ENCODE measurements at regions not wholly inside any gene's neighbourhood (a gene's known extent, or its start where the extent isn't known, plus 50 kb on each side); places are given as distances from the start of the nearest gene placed in this dataset.

GRCh38 chr3:20811006-20811405 lies 625.0 kb upstream of the SGO1 start:
- WGBS (ENCODE audit: insufficient coverage): no CpG with 5 or more reads among the region's 2 CpGs
- peak overlapping the region; percentile 17 for H3K27ac ChIP-seq (ENCODE audit: low read length)
- H3K27me3 ChIP-seq (ENCODE audit: control insufficient read depth, insufficient read depth, low read length): no peaks in the 10 kb centered on the region
- H3K4me1 ChIP-seq (ENCODE audit: control insufficient read depth, insufficient read depth, low read length): no peaks in the 10 kb centered on the region
- H3K4me3 ChIP-seq (ENCODE audit: low read length): no peak overlapping the region
- H3K36me3 ChIP-seq (ENCODE audit: control insufficient read depth, insufficient read depth, low read length): no peaks in the 10 kb centered on the region
- no peak for DNase-seq
- no peaks in the 10 kb centered on the region for H3K9me3 ChIP-seq (replicated peaks; ENCODE audit: control insufficient read depth, low read depth, low read length)

GRCh38 chr3:20810555-20810954 lies 624.5 kb upstream of the SGO1 start:
- no peak overlapping the region for H3K27ac ChIP-seq (ENCODE audit: low read length)
- peak; percentile 52 for DNase-seq

GRCh38 chr3:20809356-20809755 lies 623.4 kb upstream of the SGO1 start:
- H3K4me3 ChIP-seq (ENCODE audit: low read length): no peak overlapping the region
- DNase-seq: no peak
- no peak overlapping the region for H3K27ac ChIP-seq (ENCODE audit: low read length)
- no peaks in the 10 kb centered on the region for H3K9me3 ChIP-seq (replicated peaks; ENCODE audit: control insufficient read depth, low read depth, low read length)
- no peaks in the 10 kb centered on the region for H3K4me1 ChIP-seq (ENCODE audit: control insufficient read depth, insufficient read depth, low read length)
- H3K27me3 ChIP-seq (ENCODE audit: control insufficient read depth, insufficient read depth, low read length): no peaks in the 10 kb centered on the region
- no peaks in the 10 kb centered on the region for H3K36me3 ChIP-seq (ENCODE audit: control insufficient read depth, insufficient read depth, low read length)
- 89% methylated on average over 1 of the region's 3 CpGs for WGBS (ENCODE audit: insufficient coverage)

More at GRCh38 chr3:20810555-20810954, 624.5 kb upstream of the SGO1 start:
- no peaks in the 10 kb centered on the region for H3K36me3 ChIP-seq (ENCODE audit: control insufficient read depth, insufficient read depth, low read length)
- no peak overlapping the region for H3K4me3 ChIP-seq (ENCODE audit: low read length)
- no peaks in the 10 kb centered on the region for H3K4me1 ChIP-seq (ENCODE audit: control insufficient read depth, insufficient read depth, low read length)
- no peaks in the 10 kb centered on the region for H3K27me3 ChIP-seq (ENCODE audit: control insufficient read depth, insufficient read depth, low read length)
- H3K9me3 ChIP-seq (replicated peaks; ENCODE audit: control insufficient read depth, low read depth, low read length): no peaks in the 10 kb centered on the region

- Histone ChIP-seq H3K9me3 (replicated peaks; ENCODE audit: control insufficient read depth, low read depth, low read length) (no peaks in the 10 kb centered on the region), H3K27me3 (ENCODE audit: control insufficient read depth, insufficient read depth, low read length) (no peaks in the 10 kb centered on the region), H3K4me1 (ENCODE audit: control insufficient read depth, insufficient read depth, low read length) (no peaks in the 10 kb centered on the region), H3K36me3 (ENCODE audit: control insufficient read depth, insufficient read depth, low read length) (no peaks in the 10 kb centered on the region), H3K27ac (ENCODE audit: low read length) (no peak overlapping the region), H3K4me3 (ENCODE audit: low read length) (no peak overlapping the region)
- 100% methylated on average over 1 of the region's 2 CpGs for WGBS (ENCODE audit: insufficient coverage)
- DNase-seq: no peak
Observed at GRCh38 chr3:20808864-20809263, 622.9 kb upstream of the SGO1 start.

GRCh38 chr3:20798666-20799065 lies 612.7 kb upstream of the SGO1 start:
- Histone ChIP-seq H3K36me3 (ENCODE audit: control insufficient read depth, insufficient read depth, low read length) (no peaks in the 10 kb centered on the region), H3K4me1 (ENCODE audit: control insufficient read depth, insufficient read depth, low read length) (no peaks in the 10 kb centered on the region), H3K27ac (ENCODE audit: low read length) (no peak overlapping the region), H3K9me3 (replicated peaks; ENCODE audit: control insufficient read depth, low read depth, low read length) (peaks cover 4% of the 10 kb centered on the region), H3K4me3 (ENCODE audit: low read length) (no peak overlapping the region), H3K27me3 (ENCODE audit: control insufficient read depth, insufficient read depth, low read length) (no peaks in the 10 kb centered on the region)
- DNase-seq: no peak
- WGBS (ENCODE audit: insufficient coverage): no CpG with 5 or more reads among the region's 1 CpG

- Histone ChIP-seq H3K4me3 (ENCODE audit: low read length) (no peak overlapping the region), H3K9me3 (replicated peaks; ENCODE audit: control insufficient read depth, low read depth, low read length) (no peaks in the 10 kb centered on the region), H3K27ac (ENCODE audit: low read length) (no peak overlapping the region), H3K27me3 (ENCODE audit: control insufficient read depth, insufficient read depth, low read length) (no peaks in the 10 kb centered on the region), H3K4me1 (ENCODE audit: control insufficient read depth, insufficient read depth, low read length) (no peaks in the 10 kb centered on the region), H3K36me3 (ENCODE audit: control insufficient read depth, insufficient read depth, low read length) (no peaks in the 10 kb centered on the region)
- WGBS (ENCODE audit: insufficient coverage): 86% methylated on average over 1 of the region's 4 CpGs
- no peak for DNase-seq
Observed at GRCh38 chr3:20787005-20787404, 601.0 kb upstream of the SGO1 start.

GRCh38 chr3:20776692-20777091 lies 590.7 kb upstream of the SGO1 start:
- Histone ChIP-seq H3K9me3 (replicated peaks; ENCODE audit: control insufficient read depth, low read depth, low read length) (peaks cover 11% of the 10 kb centered on the region), H3K27ac (ENCODE audit: low read length) (no peak overlapping the region)
- DNase-seq: peak; percentile 92

GRCh38 chr3:20776286-20776685 lies 590.3 kb upstream of the SGO1 start:
- H3K36me3 ChIP-seq (ENCODE audit: control insufficient read depth, insufficient read depth, low read length): no peaks in the 10 kb centered on the region
- H3K9me3 ChIP-seq (replicated peaks; ENCODE audit: control insufficient read depth, low read depth, low read length): peaks cover 9% of the 10 kb centered on the region
- peak; percentile 64 for DNase-seq
- no peak overlapping the region for H3K27ac ChIP-seq (ENCODE audit: low read length)
- no peak overlapping the region for H3K4me3 ChIP-seq (ENCODE audit: low read length)
- H3K4me1 ChIP-seq (ENCODE audit: control insufficient read depth, insufficient read depth, low read length): no peaks in the 10 kb centered on the region
- WGBS (ENCODE audit: insufficient coverage): 80% methylated on average over 1 of the region's 1 CpG
- H3K27me3 ChIP-seq (ENCODE audit: control insufficient read depth, insufficient read depth, low read length): no peaks in the 10 kb centered on the region

More at GRCh38 chr3:20776692-20777091, 590.7 kb upstream of the SGO1 start:
- H3K4me3 ChIP-seq (ENCODE audit: low read length): no peak overlapping the region
- no peaks in the 10 kb centered on the region for H3K4me1 ChIP-seq (ENCODE audit: control insufficient read depth, insufficient read depth, low read length)
- H3K36me3 ChIP-seq (ENCODE audit: control insufficient read depth, insufficient read depth, low read length): no peaks in the 10 kb centered on the region
- no peaks in the 10 kb centered on the region for H3K27me3 ChIP-seq (ENCODE audit: control insufficient read depth, insufficient read depth, low read length)
- WGBS (ENCODE audit: insufficient coverage): no CpG with 5 or more reads among the region's 1 CpG

GRCh38 chr3:20773320-20773984 lies 587.4 kb upstream of the SGO1 start:
- no peaks in the 10 kb centered on the region for H3K27me3 ChIP-seq (ENCODE audit: control insufficient read depth, insufficient read depth, low read length)
- no peak overlapping the region for H3K27ac ChIP-seq (ENCODE audit: low read length)
- no peak for DNase-seq
- H3K36me3 ChIP-seq (ENCODE audit: control insufficient read depth, insufficient read depth, low read length): no peaks in the 10 kb centered on the region
- H3K4me1 ChIP-seq (ENCODE audit: control insufficient read depth, insufficient read depth, low read length): no peaks in the 10 kb centered on the region
- no peak overlapping the region for H3K4me3 ChIP-seq (ENCODE audit: low read length)
- 100% methylated on average over 2 of the region's 5 CpGs for WGBS (ENCODE audit: insufficient coverage)
- H3K9me3 ChIP-seq (replicated peaks; ENCODE audit: control insufficient read depth, low read depth, low read length): no peaks in the 10 kb centered on the region

GRCh38 chr3:20772869-20773268 lies 586.9 kb upstream of the SGO1 start:
- no peak for DNase-seq
- no peaks in the 10 kb centered on the region for H3K9me3 ChIP-seq (replicated peaks; ENCODE audit: control insufficient read depth, low read depth, low read length)
- H3K4me1 ChIP-seq (ENCODE audit: control insufficient read depth, insufficient read depth, low read length): no peaks in the 10 kb centered on the region
- no peaks in the 10 kb centered on the region for H3K27me3 ChIP-seq (ENCODE audit: control insufficient read depth, insufficient read depth, low read length)
- H3K27ac ChIP-seq (ENCODE audit: low read length): no peak overlapping the region
- no peaks in the 10 kb centered on the region for H3K36me3 ChIP-seq (ENCODE audit: control insufficient read depth, insufficient read depth, low read length)
- no peak overlapping the region for H3K4me3 ChIP-seq (ENCODE audit: low read length)

GRCh38 chr3:20769430-20769829 lies 583.4 kb upstream of the SGO1 start:
- no peaks in the 10 kb centered on the region for H3K36me3 ChIP-seq (ENCODE audit: control insufficient read depth, insufficient read depth, low read length)
- H3K9me3 ChIP-seq (replicated peaks; ENCODE audit: control insufficient read depth, low read depth, low read length): no peaks in the 10 kb centered on the region
- no peaks in the 10 kb centered on the region for H3K27me3 ChIP-seq (ENCODE audit: control insufficient read depth, insufficient read depth, low read length)
- no peak for DNase-seq
- no peaks in the 10 kb centered on the region for H3K4me1 ChIP-seq (ENCODE audit: control insufficient read depth, insufficient read depth, low read length)
- 100% methylated on average over 2 of the region's 4 CpGs for WGBS (ENCODE audit: insufficient coverage)
- no peak overlapping the region for H3K4me3 ChIP-seq (ENCODE audit: low read length)
- no peak overlapping the region for H3K27ac ChIP-seq (ENCODE audit: low read length)
